ENCODE measurements at regions not wholly inside any gene's neighbourhood (a gene's known extent, or its start where the extent isn't known, plus 50 kb on each side); places are given as distances from the start of the nearest gene placed in this dataset.

DNA sequence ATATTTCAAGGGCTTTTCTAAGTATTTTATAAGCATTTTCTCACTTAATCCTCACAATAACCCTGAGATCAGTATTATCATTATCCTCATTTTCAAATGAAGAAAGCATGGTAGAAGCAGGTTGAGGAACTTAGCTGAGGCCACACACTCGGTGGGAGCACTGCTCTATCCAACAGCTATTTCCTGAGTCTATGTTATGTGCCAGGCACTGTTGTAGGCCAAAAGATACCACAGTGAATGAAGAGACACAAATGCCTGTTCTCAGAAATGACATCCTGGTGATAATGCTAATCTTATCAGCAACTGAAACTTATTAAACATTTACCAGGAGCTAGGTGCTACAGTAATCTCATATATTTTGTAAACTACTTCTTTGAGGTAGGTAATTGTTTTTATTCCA lies 553.9 kb upstream of the ARGLU1 start:
- no peaks in the 10 kb centered on the region for H3K36me3 Mint-ChIP-seq (ENCODE audit: insufficient read depth, unreplicated experiment)
- no TSS peak for BruUV-seq (replicated peaks)
- H3K27ac Mint-ChIP-seq (ENCODE audit: low read depth, unreplicated experiment), result no peak overlapping the region
- peaks cover 12% of the 10 kb centered on the region for H3K4me1 Mint-ChIP-seq (ENCODE audit: insufficient read depth, unreplicated experiment)
- no peak overlapping the region for H3K4me3 Mint-ChIP-seq (ENCODE audit: unreplicated experiment)
- no peaks in the 10 kb centered on the region for H3K9me3 Mint-ChIP-seq (ENCODE audit: unreplicated experiment)
- no peaks in the 10 kb centered on the region for H3K27me3 Mint-ChIP-seq (ENCODE audit: insufficient read depth, unreplicated experiment)
- CTCF ChIA-PET, result interaction anchor here (0.7 kb wide), 1 partner anchor 793 kb away, joined by 3 read pairs; no protein-coding TSS in a partner anchor
- DNase-seq (ENCODE audit: unreplicated experiment), result no peak
- POLR2A ChIA-PET, result interaction anchor here (1.2 kb wide), 1 partner anchor 555 kb away, joined by 3 read pairs; no protein-coding TSS in a partner anchor
- intact Hi-C loops (cut with micrococcal nuclease), result loop anchor here (5.0 kb wide), 1 partner anchor 554 kb away; the partner anchor contains the start of gene ARGLU1
- TF ChIP-seq, protein P1, sequence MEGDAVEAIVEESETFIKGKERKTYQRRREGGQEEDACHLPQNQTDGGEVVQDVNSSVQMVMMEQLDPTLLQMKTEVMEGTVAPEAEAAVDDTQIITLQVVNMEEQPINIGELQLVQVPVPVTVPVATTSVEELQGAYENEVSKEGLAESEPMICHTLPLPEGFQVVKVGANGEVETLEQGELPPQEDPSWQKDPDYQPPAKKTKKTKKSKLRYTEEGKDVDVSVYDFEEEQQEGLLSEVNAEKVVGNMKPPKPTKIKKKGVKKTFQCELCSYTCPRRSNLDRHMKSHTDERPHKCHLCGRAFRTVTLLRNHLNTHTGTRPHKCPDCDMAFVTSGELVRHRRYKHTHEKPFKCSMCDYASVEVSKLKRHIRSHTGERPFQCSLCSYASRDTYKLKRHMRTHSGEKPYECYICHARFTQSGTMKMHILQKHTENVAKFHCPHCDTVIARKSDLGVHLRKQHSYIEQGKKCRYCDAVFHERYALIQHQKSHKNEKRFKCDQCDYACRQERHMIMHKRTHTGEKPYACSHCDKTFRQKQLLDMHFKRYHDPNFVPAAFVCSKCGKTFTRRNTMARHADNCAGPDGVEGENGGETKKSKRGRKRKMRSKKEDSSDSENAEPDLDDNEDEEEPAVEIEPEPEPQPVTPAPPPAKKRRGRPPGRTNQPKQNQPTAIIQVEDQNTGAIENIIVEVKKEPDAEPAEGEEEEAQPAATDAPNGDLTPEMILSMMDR (IDR thresholded peaks at IDR 0.05; ENCODE audit: unreplicated experiment), result no peak

DNA sequence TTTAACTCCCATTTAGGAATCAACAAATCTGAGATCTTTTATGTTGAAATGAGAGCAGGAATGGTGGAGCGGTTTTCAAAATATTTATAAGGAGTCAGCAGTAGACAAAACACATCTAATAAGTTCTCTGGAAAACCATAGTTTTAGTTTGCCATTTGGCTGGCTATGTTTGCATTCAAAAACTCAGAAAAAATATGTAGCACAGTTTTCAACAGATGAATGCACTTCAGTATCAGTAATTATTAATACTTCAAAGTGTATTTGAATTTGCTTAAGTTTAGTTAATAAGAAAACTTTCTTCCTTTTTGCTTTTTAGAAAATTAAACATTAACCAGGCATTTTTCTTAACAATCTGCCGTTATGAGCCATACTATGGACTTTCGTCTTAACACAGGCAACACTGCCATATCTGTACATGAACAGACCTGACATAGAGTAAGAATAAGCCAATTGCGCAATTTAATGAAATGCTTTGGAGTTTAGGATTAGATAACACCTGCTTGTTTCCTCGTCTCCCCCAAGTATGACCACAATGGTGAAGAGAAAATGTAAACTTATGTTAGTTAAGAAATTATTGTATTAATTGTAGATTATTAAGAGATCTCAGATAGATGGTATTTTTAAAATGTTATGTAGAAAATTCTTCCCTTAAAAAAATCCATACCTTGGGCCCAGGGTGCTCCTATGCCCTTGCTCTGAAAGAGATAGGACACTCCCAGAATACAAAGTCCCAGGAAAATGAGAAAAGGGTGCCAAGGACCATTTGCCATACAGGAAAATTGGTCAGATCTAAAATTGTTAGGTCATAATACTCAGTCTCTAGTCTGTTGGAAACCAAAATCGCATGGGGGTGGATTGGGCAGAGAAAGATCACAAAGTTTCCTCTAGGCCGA lies 552.3 kb upstream of the ARGLU1 start:
- TF ChIP-seq, protein P1 (IDR thresholded peaks at IDR 0.05; ENCODE audit: unreplicated experiment), result no peak
- ChIA-PET CTCF (interaction anchor here (0.6 kb wide), 1 partner anchor 555 kb away, joined by 3 read pairs; no protein-coding TSS in a partner anchor), POLR2A (no interaction called here)
- DNase-seq (ENCODE audit: unreplicated experiment), result no peak
- H3K27ac Mint-ChIP-seq (ENCODE audit: low read depth, unreplicated experiment), result no peak overlapping the region
- no peaks in the 10 kb centered on the region for H3K27me3 Mint-ChIP-seq (ENCODE audit: insufficient read depth, unreplicated experiment)
- peaks cover 6% of the 10 kb centered on the region for H3K4me1 Mint-ChIP-seq (ENCODE audit: insufficient read depth, unreplicated experiment)
- intact Hi-C loops (cut with micrococcal nuclease), result loop anchor here (5.0 kb wide), 1 partner anchor 553 kb away; the partner anchor contains the start of gene ARGLU1
- BruUV-seq (replicated peaks), result no TSS peak
- no peak overlapping the region for H3K4me3 Mint-ChIP-seq (ENCODE audit: unreplicated experiment)
- no peaks in the 10 kb centered on the region for H3K9me3 Mint-ChIP-seq (ENCODE audit: unreplicated experiment)
- H3K36me3 Mint-ChIP-seq (ENCODE audit: insufficient read depth, unreplicated experiment), result no peaks in the 10 kb centered on the region

DNA sequence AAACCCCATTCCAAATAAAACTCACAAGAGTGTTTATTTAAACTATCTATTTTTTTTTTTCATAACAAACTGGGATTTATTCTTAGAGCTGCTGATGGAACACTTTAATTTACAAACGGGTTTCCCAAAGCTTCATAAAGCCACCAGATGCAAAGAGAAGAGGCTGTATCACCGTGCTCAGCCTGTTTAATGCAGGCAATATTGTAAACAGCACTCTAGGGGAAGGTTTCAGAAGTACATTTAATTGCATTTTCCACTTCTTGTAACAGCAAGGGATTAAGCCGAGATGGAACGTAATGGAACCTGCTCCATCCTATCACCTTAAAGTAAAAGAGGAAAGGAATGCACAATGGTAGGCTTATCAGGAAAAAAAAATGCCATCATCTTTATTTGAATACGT lies 550.6 kb upstream of the ARGLU1 start:
- BruUV-seq (replicated peaks), result no TSS peak
- CTCF ChIA-PET, result interaction anchor here (1.2 kb wide), 1 partner anchor 579 kb away, joined by 3 read pairs; no protein-coding TSS in a partner anchor
- POLR2A ChIA-PET, result no interaction called here
- H3K27ac Mint-ChIP-seq (ENCODE audit: low read depth, unreplicated experiment), result no peak overlapping the region
- no peaks in the 10 kb centered on the region for H3K27me3 Mint-ChIP-seq (ENCODE audit: insufficient read depth, unreplicated experiment)
- TF ChIP-seq, protein P1 (IDR thresholded peaks at IDR 0.05; ENCODE audit: unreplicated experiment), result no peak
- intact Hi-C loops (cut with micrococcal nuclease), result no loop called here
- H3K36me3 Mint-ChIP-seq (ENCODE audit: insufficient read depth, unreplicated experiment), result no peaks in the 10 kb centered on the region
- H3K4me1 Mint-ChIP-seq (ENCODE audit: insufficient read depth, unreplicated experiment), result peaks cover 6% of the 10 kb centered on the region
- H3K4me3 Mint-ChIP-seq (ENCODE audit: unreplicated experiment), result no peak overlapping the region
- no peaks in the 10 kb centered on the region for H3K9me3 Mint-ChIP-seq (ENCODE audit: unreplicated experiment)
- no peak for DNase-seq (ENCODE audit: unreplicated experiment)

DNA sequence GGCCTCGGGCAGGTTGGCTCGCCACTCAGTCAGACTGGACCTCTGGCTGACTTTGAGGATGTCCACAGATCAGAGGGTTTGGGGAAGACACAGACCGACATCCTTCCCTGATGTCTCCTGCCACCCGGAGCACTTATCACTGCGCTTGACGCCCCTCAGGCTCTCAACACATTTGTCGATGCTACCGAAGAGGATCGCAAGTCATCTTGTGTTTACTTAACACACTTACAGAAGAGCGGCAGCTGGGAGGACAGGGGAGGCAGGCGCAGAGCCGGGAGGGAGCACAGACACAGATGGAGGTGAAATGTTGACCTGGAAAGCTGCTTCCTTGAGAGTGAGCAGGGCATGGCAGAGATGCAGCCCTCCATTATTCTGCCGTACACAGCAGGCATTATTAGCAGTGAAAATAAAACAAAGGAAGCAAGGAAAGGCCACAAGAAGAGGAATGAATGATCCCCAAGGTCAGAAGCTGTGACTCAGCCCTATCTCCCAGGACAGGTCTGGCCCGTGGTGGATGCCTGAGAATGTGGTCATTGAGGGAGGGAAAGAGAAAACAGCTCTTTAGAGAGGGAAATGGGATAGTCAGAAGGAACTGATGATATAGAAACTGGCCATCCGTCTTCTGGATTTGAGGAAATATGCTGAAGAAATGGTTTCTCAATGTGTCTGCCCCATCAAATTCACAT lies 549.5 kb upstream of the ARGLU1 start:
- Mint-ChIP-seq H3K36me3 (ENCODE audit: insufficient read depth, unreplicated experiment) (no peaks in the 10 kb centered on the region), H3K27ac (ENCODE audit: low read depth, unreplicated experiment) (no peak overlapping the region), H3K27me3 (ENCODE audit: insufficient read depth, unreplicated experiment) (no peaks in the 10 kb centered on the region), H3K9me3 (ENCODE audit: unreplicated experiment) (no peaks in the 10 kb centered on the region), H3K4me1 (ENCODE audit: insufficient read depth, unreplicated experiment) (peaks cover 6% of the 10 kb centered on the region), H3K4me3 (ENCODE audit: unreplicated experiment) (no peak overlapping the region)
- intact Hi-C loops (cut with micrococcal nuclease), result no loop called here
- DNase-seq (ENCODE audit: unreplicated experiment), result no peak
- CTCF ChIA-PET, result interaction anchor here (0.9 to 1.2 kb wide), 2 partner anchors 9 to 578 kb away, joined by 3 read pairs; no protein-coding TSS in a partner anchor
- BruUV-seq (replicated peaks), result no TSS peak
- POLR2A ChIA-PET, result no interaction called here
- TF ChIP-seq, protein P1 (IDR thresholded peaks at IDR 0.05; ENCODE audit: unreplicated experiment), result no peak

All from MCF 10A (cell line).